ENCODE measurements at regions not wholly inside any gene's neighbourhood (a gene's known extent, or its start where the extent isn't known, plus 50 kb on each side); places are given as distances from the start of the nearest gene placed in this dataset.
"Not testable (repeated sequence)": the region's sequence is repeated elsewhere in the genome, so short reads cannot be mapped to it uniquely, and the experiment has no call there.

GRCh38 chr2:65980531-65980930, 454.4 kb upstream of the MEIS1 start:
- no peak for ATAC-seq
- H3K36me3 Mint-ChIP-seq (ENCODE audit: low read depth) = no peaks in the 10 kb centered on the region
- H3K4me1 Mint-ChIP-seq (ENCODE audit: low read depth) = no peaks in the 10 kb centered on the region
- ChIA-PET CTCF (no interaction called here), POLR2A (no interaction called here)
- no peak for DNase-seq
- H3K27ac Mint-ChIP-seq = no peak overlapping the region
- H3K9me3 Mint-ChIP-seq (ENCODE audit: insufficient read depth) = no peaks in the 10 kb centered on the region
- no peak overlapping the region for H3K4me3 Mint-ChIP-seq
- no peaks in the 10 kb centered on the region for H3K27me3 Mint-ChIP-seq (ENCODE audit: low read depth)

GRCh38 chr2:65979446-65979845, 455.5 kb upstream of the MEIS1 start:
- no peaks in the 10 kb centered on the region for H3K9me3 Mint-ChIP-seq (ENCODE audit: insufficient read depth)
- no peak for ATAC-seq
- no peak for DNase-seq
- no peak overlapping the region for H3K4me3 Mint-ChIP-seq
- H3K36me3 Mint-ChIP-seq (ENCODE audit: low read depth) = no peaks in the 10 kb centered on the region
- POLR2A ChIA-PET = no interaction called here
- no peak overlapping the region for H3K27ac Mint-ChIP-seq
- H3K27me3 Mint-ChIP-seq (ENCODE audit: low read depth) = no peaks in the 10 kb centered on the region
- H3K4me1 Mint-ChIP-seq (ENCODE audit: low read depth) = no peaks in the 10 kb centered on the region
- CTCF ChIA-PET = no interaction called here

GRCh38 chr2:65974067-65974723, 460.7 kb upstream of the MEIS1 start:
- Mint-ChIP-seq H3K4me1 (ENCODE audit: low read depth) (no peaks in the 10 kb centered on the region), H3K27me3 (ENCODE audit: low read depth) (no peaks in the 10 kb centered on the region), H3K9me3 (ENCODE audit: insufficient read depth) (no peaks in the 10 kb centered on the region), H3K4me3 (no peak overlapping the region), H3K27ac (no peak overlapping the region), H3K36me3 (ENCODE audit: low read depth) (no peaks in the 10 kb centered on the region)
- ChIA-PET POLR2A (no interaction called here), CTCF (no interaction called here)
- ATAC-seq = no peak
- no peak for DNase-seq

GRCh38 chr2:65969161-65969560, 465.8 kb upstream of the MEIS1 start:
- POLR2A ChIA-PET = no interaction called here
- Mint-ChIP-seq H3K9me3 (ENCODE audit: insufficient read depth) (no peaks in the 10 kb centered on the region), H3K36me3 (ENCODE audit: low read depth) (no peaks in the 10 kb centered on the region)

GRCh38 chr2:65963303-65963702, 471.6 kb upstream of the MEIS1 start:
- DNase-seq; H3K36me3 Mint-ChIP-seq (ENCODE audit: low read depth); H3K4me1 Mint-ChIP-seq (ENCODE audit: low read depth); ATAC-seq; CTCF ChIA-PET; H3K9me3 Mint-ChIP-seq (ENCODE audit: insufficient read depth); H3K27ac Mint-ChIP-seq; POLR2A ChIA-PET; H3K27me3 Mint-ChIP-seq (ENCODE audit: low read depth); H3K4me3 Mint-ChIP-seq: not testable (repeated sequence)

More at GRCh38 chr2:65969161-65969560, 465.8 kb upstream of the MEIS1 start:
- ATAC-seq (no peak), DNase-seq (no peak)
- Mint-ChIP-seq H3K4me3 (no peak overlapping the region), H3K27ac (no peak overlapping the region), H3K27me3 (ENCODE audit: low read depth) (no peaks in the 10 kb centered on the region), H3K4me1 (ENCODE audit: low read depth) (no peaks in the 10 kb centered on the region)
- CTCF ChIA-PET = no interaction called here

GRCh38 chr2:65960953-65961352, 474.0 kb upstream of the MEIS1 start:
- Mint-ChIP-seq H3K4me3 (no peak overlapping the region), H3K36me3 (ENCODE audit: low read depth) (no peaks in the 10 kb centered on the region), H3K27ac (no peak overlapping the region), H3K9me3 (ENCODE audit: insufficient read depth) (no peaks in the 10 kb centered on the region), H3K4me1 (ENCODE audit: low read depth) (no peaks in the 10 kb centered on the region), H3K27me3 (ENCODE audit: low read depth) (no peaks in the 10 kb centered on the region)
- DNase-seq (no peak), ATAC-seq (no peak)
- POLR2A ChIA-PET = no interaction called here
- CTCF ChIA-PET = no interaction called here

GRCh38 chr2:65957886-65958285, 477.0 kb upstream of the MEIS1 start:
- Mint-ChIP-seq H3K27ac (no peak overlapping the region), H3K9me3 (ENCODE audit: insufficient read depth) (no peaks in the 10 kb centered on the region), H3K4me1 (ENCODE audit: low read depth) (no peaks in the 10 kb centered on the region), H3K4me3 (no peak overlapping the region), H3K36me3 (ENCODE audit: low read depth) (no peaks in the 10 kb centered on the region), H3K27me3 (ENCODE audit: low read depth) (no peaks in the 10 kb centered on the region)
- no peak for DNase-seq
- CTCF ChIA-PET = no interaction called here
- no peak for ATAC-seq
- POLR2A ChIA-PET = no interaction called here

- H3K9me3 Mint-ChIP-seq (ENCODE audit: insufficient read depth) = no peaks in the 10 kb centered on the region
- no peaks in the 10 kb centered on the region for H3K4me1 Mint-ChIP-seq (ENCODE audit: low read depth)
- DNase-seq (no peak), ATAC-seq (no peak)
- POLR2A ChIA-PET = no interaction called here
- H3K36me3 Mint-ChIP-seq (ENCODE audit: low read depth) = no peaks in the 10 kb centered on the region
- CTCF ChIA-PET = no interaction called here
- no peak overlapping the region for H3K4me3 Mint-ChIP-seq
- H3K27me3 Mint-ChIP-seq (ENCODE audit: low read depth) = no peaks in the 10 kb centered on the region
- H3K27ac Mint-ChIP-seq = no peak overlapping the region
Observed at GRCh38 chr2:65957454-65957853, 477.5 kb upstream of the MEIS1 start.

- Mint-ChIP-seq H3K4me1 (ENCODE audit: low read depth) (no peaks in the 10 kb centered on the region), H3K27me3 (ENCODE audit: low read depth) (no peaks in the 10 kb centered on the region), H3K36me3 (ENCODE audit: low read depth) (no peaks in the 10 kb centered on the region), H3K4me3 (no peak overlapping the region), H3K9me3 (ENCODE audit: insufficient read depth) (no peaks in the 10 kb centered on the region), H3K27ac (no peak overlapping the region)
- DNase-seq = no peak
- ChIA-PET CTCF (interaction anchor here (1.0 kb wide), 1 partner anchor 13 kb away, joined by 3 read pairs; no protein-coding TSS in a partner anchor), POLR2A (no interaction called here)
- ATAC-seq = no peak
Observed at GRCh38 chr2:65955259-65955658, 479.7 kb upstream of the MEIS1 start.

GRCh38 chr2:65952966-65953761, 481.8 kb upstream of the MEIS1 start:
- ChIA-PET POLR2A (no interaction called here), CTCF (no interaction called here)
- no peak for ATAC-seq
- Mint-ChIP-seq H3K4me3 (no peak overlapping the region), H3K9me3 (ENCODE audit: insufficient read depth) (no peaks in the 10 kb centered on the region), H3K36me3 (ENCODE audit: low read depth) (no peaks in the 10 kb centered on the region), H3K4me1 (ENCODE audit: low read depth) (no peaks in the 10 kb centered on the region), H3K27me3 (ENCODE audit: low read depth) (no peaks in the 10 kb centered on the region), H3K27ac (no peak overlapping the region)
- DNase-seq = no peak

GRCh38 chr2:65944213-65944612, 490.7 kb upstream of the MEIS1 start:
- no peak for DNase-seq
- H3K9me3 Mint-ChIP-seq (ENCODE audit: insufficient read depth) = no peaks in the 10 kb centered on the region
- ChIA-PET CTCF (no interaction called here), POLR2A (no interaction called here)
- no peaks in the 10 kb centered on the region for H3K27me3 Mint-ChIP-seq (ENCODE audit: low read depth)
- H3K4me1 Mint-ChIP-seq (ENCODE audit: low read depth) = no peaks in the 10 kb centered on the region
- no peak overlapping the region for H3K27ac Mint-ChIP-seq
- H3K36me3 Mint-ChIP-seq (ENCODE audit: low read depth) = no peaks in the 10 kb centered on the region
- no peak overlapping the region for H3K4me3 Mint-ChIP-seq
- no peak for ATAC-seq

- ATAC-seq = no peak
- no peak for DNase-seq
- Mint-ChIP-seq H3K36me3 (ENCODE audit: low read depth) (no peaks in the 10 kb centered on the region), H3K27me3 (ENCODE audit: low read depth) (no peaks in the 10 kb centered on the region), H3K9me3 (ENCODE audit: insufficient read depth) (no peaks in the 10 kb centered on the region), H3K4me3 (no peak overlapping the region), H3K27ac (no peak overlapping the region), H3K4me1 (ENCODE audit: low read depth) (no peaks in the 10 kb centered on the region)
- CTCF ChIA-PET = interaction anchor here (0.7 kb wide), 1 partner anchor 13 kb away, joined by 3 read pairs; no protein-coding TSS in a partner anchor
- POLR2A ChIA-PET = no interaction called here
Observed at GRCh38 chr2:65943099-65943786, 491.7 kb upstream of the MEIS1 start.
